GM18873 (cell line): ENCODE measurements at regions not wholly inside any gene's neighbourhood (a gene's known extent, or its start where the extent isn't known, plus 50 kb on each side); places are given as distances from the start of the nearest gene placed in this dataset.

Experiments
- ATAC-seq: cut with Tn5 transposase; IDR thresholded peaks from one replicate; pipeline ENCODE4 v1.9.1; 2021; ENCODE audit warnings: mild to moderate bottlenecking, moderate library complexity, moderate number of reproducible peaks; ENCODE audit not compliant: unreplicated experiment, low FRiP score

DNA sequence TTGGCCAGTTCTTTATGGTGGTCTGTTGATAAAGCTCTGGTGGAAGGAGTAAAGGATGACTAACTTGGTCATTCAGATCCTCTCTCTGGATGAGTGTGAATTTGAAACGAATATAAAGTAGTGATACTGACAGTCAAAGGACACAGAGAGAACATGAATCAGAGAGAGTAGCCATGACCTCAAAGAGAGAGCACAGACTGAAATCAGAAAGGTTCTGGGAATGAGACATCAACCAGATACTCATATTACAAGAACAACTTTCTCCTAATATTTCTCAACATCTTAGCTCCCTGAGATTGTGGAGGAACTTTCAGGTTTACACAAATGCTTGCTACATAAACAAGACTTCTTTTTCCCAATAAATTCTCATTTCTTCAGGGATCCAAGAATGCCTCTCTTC is 849.1 kb upstream of the CHAC2 start:
- no peak for ATAC-seq

DNA sequence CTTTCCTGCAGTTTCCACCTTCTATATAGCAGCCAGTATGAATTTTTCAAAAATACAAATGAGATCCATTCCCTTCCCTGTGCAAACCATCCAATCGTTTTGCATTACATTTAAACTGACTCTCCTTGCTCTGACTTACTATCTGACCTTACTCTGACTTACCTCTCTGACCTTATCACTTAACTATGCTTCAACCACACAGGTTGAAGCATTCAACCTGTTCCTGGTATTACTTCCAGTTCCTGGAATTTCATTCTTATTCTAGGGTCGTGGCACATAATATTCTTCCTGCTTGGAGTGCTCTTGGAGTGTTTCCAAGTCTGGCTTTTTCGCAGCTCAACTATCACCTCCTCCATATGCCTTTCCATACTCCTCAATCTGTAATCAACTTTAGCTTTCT is 850.6 kb upstream of the CHAC2 start:
- no peak for ATAC-seq

DNA sequence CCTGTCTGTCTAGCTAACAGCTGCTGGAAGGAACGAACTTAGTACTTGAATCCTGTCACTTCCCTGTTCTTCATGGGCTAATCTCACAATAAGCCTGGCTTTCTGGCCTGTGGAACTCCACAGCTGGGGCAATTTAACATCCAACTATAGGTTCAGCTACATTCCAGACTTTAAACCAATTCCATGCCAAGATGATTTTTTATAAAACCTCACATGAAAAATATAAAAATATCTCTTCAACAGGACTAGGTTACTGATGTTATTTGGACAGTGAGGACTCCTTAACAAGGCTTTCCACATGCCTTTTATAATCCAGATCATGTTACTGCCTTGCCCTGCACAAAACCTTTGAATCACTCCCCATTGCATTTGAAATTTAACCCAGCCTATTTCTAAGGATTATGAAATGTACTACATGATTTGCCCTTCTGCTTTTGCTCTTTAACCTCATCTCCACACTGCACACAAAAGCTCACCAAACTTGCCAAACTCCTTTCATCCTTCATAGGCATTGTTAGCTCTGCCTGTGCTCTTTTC is 863.2 kb upstream of the CHAC2 start:
- no peak for ATAC-seq

DNA sequence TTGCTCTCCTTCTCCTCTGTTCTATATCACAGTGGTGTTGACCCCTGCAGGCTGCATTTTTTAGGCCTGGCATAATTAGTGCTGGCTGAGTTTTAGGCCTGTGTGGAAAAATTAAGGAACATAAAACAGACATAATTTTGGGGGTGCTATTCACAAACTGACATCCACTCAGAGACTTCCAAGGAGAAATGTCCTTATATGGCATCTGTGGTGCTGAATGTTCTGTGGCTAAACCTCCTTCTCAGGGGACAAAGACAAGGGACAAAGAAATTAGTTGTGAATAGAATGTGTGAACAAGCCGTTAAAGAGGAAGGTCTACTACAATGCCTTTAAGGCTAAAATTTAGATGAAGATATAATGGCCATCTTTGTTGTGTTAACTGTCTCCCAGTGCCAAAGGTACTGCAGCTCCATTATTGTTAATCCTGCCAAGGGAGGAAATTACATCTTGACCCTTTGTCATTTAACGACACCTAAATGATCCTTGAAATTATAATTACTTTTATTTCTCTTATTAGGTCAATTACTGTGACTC is 870.0 kb upstream of the CHAC2 start:
- no peak for ATAC-seq

DNA sequence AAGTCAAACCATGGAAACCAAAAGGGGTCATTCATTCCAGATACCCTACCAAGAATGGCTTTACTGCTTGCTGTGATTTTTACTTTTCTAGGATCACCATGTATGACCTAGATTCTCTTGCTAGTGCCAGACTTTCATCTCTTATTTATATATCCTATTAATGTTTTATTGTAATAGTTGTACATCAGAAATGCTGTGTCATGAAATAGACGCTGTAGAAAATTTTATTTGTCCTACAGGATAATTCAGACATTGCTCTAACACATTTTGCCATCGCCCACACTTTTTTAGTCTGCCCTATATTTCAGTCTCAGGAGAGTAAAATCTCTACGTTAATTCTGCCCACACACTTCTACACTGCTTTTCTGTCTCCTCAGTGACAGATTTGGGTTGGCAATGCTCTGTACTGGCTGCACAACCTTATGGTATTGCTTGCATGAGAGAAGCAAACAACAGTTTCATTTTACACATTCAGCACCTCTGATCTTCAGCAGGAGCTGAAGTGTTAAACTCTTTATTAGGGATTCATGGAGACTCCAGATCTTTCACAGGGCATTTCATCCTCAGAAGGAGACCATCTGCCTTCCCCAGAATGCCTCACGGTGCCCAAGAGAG is 871.8 kb upstream of the CHAC2 start:
- ATAC-seq: no peak

DNA sequence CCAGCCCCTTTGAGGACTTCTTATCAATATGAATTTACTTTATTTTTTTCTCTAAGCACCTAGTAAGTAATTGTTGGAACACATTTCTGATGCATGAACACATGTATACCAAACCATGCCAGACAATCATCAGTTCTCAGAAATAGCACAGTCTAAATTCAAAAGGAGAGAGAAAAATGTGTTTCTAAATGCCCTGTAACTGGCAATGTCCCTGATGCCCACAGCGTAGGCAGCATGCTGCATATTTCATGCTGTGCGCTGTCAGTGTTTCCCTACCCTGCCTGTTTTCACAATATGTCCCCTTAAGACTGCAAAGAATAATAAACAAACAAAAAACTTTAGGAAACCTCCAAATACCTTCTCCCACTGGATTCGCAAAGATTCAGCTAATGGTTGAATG is 881.0 kb upstream of the CHAC2 start:
- ATAC-seq: no peak

GRCh38 chr2:52884761-52885352 is 882.7 kb upstream of the CHAC2 start:
- no peak for ATAC-seq

- no peak for ATAC-seq
Measured at GRCh38 chr2:52882974-52883373, 884.6 kb upstream of the CHAC2 start.

- no peak for ATAC-seq
Measured at GRCh38 chr2:52881606-52882005, 886.0 kb upstream of the CHAC2 start.

GRCh38 chr2:52880872-52881271 is 886.7 kb upstream of the CHAC2 start:
- ATAC-seq: no peak

DNA sequence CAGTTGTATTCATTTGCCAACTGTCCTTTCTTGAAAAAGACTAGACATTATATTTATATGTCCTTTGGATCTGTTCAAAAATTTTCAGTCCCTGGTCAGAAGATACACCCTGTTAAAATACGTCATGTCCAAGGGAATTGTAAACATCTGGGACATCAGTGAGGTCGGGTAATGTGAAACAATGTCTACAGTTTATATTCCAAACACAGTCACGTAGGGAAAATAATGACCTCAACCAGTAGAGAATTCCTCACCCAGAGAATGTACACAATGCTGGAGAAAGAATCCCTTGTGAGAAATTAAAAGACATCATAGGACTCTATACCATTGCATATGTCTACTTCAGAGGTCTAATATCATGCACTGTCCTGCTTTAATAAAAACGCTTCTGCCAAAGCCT is 888.0 kb upstream of the CHAC2 start:
- ATAC-seq: no peak

- ATAC-seq: no peak
Measured at GRCh38 chr2:52877703-52878102, 889.9 kb upstream of the CHAC2 start.

DNA sequence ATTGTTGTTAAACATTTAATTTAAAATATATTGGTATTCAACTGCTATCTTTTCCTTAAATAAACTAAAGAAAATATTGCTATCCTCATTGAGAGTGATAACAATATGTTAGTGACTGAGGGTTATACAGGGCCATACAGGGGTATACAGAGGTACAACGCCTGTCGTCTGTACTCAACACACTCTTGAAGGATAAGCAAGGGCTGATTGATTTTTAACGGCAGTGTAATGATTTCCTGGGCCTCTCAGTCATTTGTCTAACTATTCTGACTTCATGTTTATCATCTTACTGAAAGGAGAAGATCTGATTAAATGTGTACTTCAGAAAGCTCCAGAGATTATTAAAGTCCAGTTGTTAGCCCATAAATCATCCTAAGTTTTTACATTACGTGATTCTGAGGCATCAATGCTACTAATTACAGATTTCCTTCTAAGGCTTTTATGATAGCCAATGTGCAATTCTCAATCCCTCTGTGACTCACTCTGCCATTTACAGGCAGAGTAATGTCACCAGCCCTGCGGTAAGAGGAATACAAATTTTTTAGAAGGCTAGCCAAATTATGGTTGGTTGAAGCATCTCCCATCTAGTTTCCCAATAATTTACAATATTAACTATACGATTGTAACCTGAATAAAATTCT is 893.0 kb upstream of the CHAC2 start:
- ATAC-seq: no peak

DNA sequence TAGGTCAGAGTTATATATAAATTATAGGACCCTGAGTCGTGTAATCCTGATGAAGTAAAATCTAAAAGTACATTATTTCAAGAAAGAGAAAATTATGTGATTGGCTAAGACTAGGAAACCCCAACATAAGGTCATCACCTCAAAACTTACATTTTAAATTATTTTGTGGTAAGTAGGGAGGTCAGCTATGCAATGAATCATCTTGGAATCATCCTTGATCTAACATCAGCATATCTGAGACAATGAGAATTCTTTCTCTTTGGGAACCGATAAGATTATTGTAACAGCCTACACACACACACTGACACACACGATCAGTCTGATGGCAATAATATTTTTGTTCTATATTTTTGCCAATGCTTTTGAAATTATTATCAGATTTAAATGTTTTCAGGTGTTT is 904.8 kb upstream of the CHAC2 start:
- ATAC-seq: no peak

GRCh38 chr2:52861596-52861995 is 906.0 kb upstream of the CHAC2 start:
- no peak for ATAC-seq

GRCh38 chr2:52859065-52859464 is 908.5 kb upstream of the CHAC2 start:
- ATAC-seq: no peak

- ATAC-seq: no peak
Measured at GRCh38 chr2:52857722-52858121, 909.9 kb upstream of the CHAC2 start.

DNA sequence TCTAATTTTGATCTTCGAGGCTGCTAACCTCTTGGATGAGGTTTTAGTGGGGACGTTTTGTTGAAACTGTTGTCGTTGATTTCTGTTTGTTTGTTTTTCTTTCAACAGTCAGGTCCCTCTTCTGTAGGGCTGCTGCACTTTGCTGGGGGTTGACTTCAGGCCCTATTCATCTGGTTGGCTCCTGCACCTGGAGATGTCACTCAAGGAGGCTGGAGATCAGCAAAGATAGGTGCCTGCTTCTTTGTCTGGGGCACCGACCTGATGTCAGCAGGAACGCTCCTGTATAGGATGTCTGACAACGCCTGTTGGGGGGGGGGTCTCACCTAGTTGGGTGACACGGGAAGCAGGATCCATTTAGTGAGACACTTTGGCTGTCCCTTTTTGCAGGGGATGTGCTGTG is 915.6 kb upstream of the CHAC2 start:
- no peak for ATAC-seq

DNA sequence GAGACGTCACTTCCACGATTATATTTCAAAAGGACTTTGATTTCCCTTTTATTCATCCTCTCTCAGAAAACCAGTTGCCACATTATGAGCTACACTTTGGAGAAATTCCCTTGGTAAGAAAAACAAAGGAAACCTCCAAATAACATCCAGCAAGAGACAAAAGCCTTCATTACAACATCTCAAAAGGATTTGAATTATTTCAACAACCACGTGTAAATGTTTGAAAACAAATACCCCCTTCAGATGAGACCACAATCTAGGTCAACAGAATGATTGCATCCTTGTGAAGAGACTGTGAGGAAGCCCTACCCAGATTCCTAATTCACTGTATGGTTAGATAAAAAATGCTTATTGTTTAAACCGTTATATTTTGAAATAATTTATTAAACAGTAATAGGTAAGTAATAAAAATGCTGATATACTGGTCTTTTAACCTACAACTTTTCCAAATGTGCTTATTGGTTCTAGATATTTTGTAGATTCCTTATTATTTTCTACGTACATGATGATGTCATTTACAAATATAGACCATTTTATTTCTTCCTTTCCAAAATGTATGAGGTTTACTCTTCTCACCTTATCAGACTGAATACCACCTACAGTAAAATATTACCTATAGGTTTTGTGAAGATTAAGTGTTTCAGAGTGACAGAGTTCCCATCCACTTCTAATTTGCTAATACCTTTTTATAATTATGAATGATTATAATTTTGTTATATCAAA is 922.7 kb upstream of the CHAC2 start:
- no peak for ATAC-seq

GRCh38 chr2:52835909-52836308 is 931.7 kb upstream of the CHAC2 start:
- ATAC-seq: no peak

DNA sequence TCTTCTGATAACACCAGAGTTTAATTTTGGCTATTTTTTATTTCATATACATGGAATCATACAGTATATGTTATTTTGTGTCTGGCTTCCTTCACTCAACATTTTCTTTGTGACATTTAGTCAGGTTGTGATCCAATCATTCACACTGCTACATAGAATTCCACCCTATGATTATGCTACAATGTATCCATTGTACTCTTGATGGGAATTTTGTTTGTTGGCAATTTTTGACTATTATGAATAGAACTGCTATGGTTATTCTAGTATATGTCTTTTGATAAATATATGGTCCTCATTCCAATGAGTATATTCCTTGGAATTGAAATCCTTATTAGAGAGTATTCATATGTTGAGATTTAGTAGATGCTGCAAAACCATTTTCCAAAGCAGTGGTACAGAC is 936.4 kb upstream of the CHAC2 start:
- ATAC-seq: no peak
